Panc1 (cell line): ENCODE measurements at regions not wholly inside any gene's neighbourhood (a gene's known extent, or its start where the extent isn't known, plus 50 kb on each side); places are given as distances from the start of the nearest gene placed in this dataset.

Source experiments
- CTCF ChIP-seq: fragments of 450-650 bp; IDR thresholded peaks from 2 replicates; pipeline ENCODE4 v1.5.1; 2017; ENCODE audit warnings: mild to moderate bottlenecking
- POLR2AphosphoS5 ChIP-seq: IDR thresholded peaks from 2 replicates; pipeline ENCODE4 v1.6.1; 2012; ENCODE audit warnings: mild to moderate bottlenecking, low read depth, low read length, moderate library complexity
- REST ChIP-seq, 2 experiments: IDR thresholded peaks; 2 replicates each; pipeline ENCODE4 v1.6.1; 2011 to 2012; ENCODE audit warnings: low read depth in 2 of 2, control low read depth in 1 of 2, low read length in 1 of 2, mild to moderate bottlenecking in 1 of 2, moderate library complexity in 1 of 2; ENCODE audit not compliant: insufficient read depth in 1 of 2

GRCh38 chr1:112272101-112272772 lies 123.8 kb upstream of the CTTNBP2NL start:
- no peak for TF ChIP-seq CTCF
- TF ChIP-seq REST (IDR thresholded peaks at IDR 0.05; ENCODE audit: insufficient read depth in 1 of 2, low read depth in 2 of 2, low read length in 1 of 2) = no peak
- TF ChIP-seq POLR2AphosphoS5 = no peak
